ENCODE measurements at regions not wholly inside any gene's neighbourhood (a gene's known extent, or its start where the extent isn't known, plus 50 kb on each side); places are given as distances from the start of the nearest gene placed in this dataset.

GRCh38 chr1:112133487-112133886, 144.0 kb upstream of the KCND3 start:
- TF ChIP-seq, protein P1, sequence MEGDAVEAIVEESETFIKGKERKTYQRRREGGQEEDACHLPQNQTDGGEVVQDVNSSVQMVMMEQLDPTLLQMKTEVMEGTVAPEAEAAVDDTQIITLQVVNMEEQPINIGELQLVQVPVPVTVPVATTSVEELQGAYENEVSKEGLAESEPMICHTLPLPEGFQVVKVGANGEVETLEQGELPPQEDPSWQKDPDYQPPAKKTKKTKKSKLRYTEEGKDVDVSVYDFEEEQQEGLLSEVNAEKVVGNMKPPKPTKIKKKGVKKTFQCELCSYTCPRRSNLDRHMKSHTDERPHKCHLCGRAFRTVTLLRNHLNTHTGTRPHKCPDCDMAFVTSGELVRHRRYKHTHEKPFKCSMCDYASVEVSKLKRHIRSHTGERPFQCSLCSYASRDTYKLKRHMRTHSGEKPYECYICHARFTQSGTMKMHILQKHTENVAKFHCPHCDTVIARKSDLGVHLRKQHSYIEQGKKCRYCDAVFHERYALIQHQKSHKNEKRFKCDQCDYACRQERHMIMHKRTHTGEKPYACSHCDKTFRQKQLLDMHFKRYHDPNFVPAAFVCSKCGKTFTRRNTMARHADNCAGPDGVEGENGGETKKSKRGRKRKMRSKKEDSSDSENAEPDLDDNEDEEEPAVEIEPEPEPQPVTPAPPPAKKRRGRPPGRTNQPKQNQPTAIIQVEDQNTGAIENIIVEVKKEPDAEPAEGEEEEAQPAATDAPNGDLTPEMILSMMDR (IDR thresholded peaks at IDR 0.05; ENCODE audit: poor library complexity) = no peak
- TF ChIP-seq EZH2phosphoT487 (IDR thresholded peaks at IDR 0.05; ENCODE audit: low read depth, severe bottlenecking, unreplicated experiment) = no peak
- TF ChIP-seq EZH2 (IDR thresholded peaks at IDR 0.05; ENCODE audit: borderline replicate concordance) = no peak

Data from hepatocyte (in vitro differentiated cells).